Stomach smooth muscle (tissue), 2 donors: ENCODE measurements at regions not wholly inside any gene's neighbourhood (a gene's known extent, or its start where the extent isn't known, plus 50 kb on each side); places are given as distances from the start of the nearest gene placed in this dataset.

Experiments
- H3K27ac ChIP-seq: one replicate; pipeline ENCODE4 v1.7.0; 2013; ENCODE audit warnings: mild to moderate bottlenecking, low read length, inconsistent platforms
- H3K27me3 ChIP-seq, 2 donors: one replicate each; pipeline ENCODE4 v1.7.0; 2013; ENCODE audit warnings: low read length in 2 of 2; ENCODE audit not compliant: insufficient read depth in 2 of 2, control insufficient read depth in 1 of 2
- H3K36me3 ChIP-seq, 2 donors: one replicate each; pipeline ENCODE4 v1.7.0; 2013; ENCODE audit warnings: low read length in 2 of 2; ENCODE audit not compliant: control insufficient read depth in 2 of 2, insufficient read depth in 2 of 2
- H3K4me1 ChIP-seq: one replicate; pipeline ENCODE4 v1.7.0; 2013; ENCODE audit warnings: low read length; ENCODE audit not compliant: control insufficient read depth, insufficient read depth
- H3K4me3 ChIP-seq, 2 donors: one replicate each; pipeline ENCODE4 v1.7.0; 2013; ENCODE audit warnings: low read length in 2 of 2
- H3K9ac ChIP-seq, 2 donors: one replicate each; pipeline ENCODE4 v1.7.0; 2013; ENCODE audit warnings: low read length in 2 of 2, mild to moderate bottlenecking in 1 of 2
- H3K9me3 ChIP-seq, 2 donors: one replicate each; pipeline ENCODE4 v1.7.0; 2013; ENCODE audit warnings: low read length in 2 of 2; ENCODE audit not compliant: control insufficient read depth in 2 of 2
- donor health status: healthy.
- donor health status: Pancreatic carcinoma.

GRCh38 chr2:46844034-46844433 lies 71.6 kb downstream of the MCFD2 start:
- H3K4me3 ChIP-seq: no peak overlapping the region
- H3K27ac ChIP-seq: no peak overlapping the region
- H3K9ac ChIP-seq: no peak overlapping the region
- no peaks in the 10 kb centered on the region for H3K36me3 ChIP-seq
- H3K9me3 ChIP-seq: no peaks in the 10 kb centered on the region
- H3K4me1 ChIP-seq: peaks cover 56% of the 10 kb centered on the region
- no peaks in the 10 kb centered on the region for H3K27me3 ChIP-seq

DNA sequence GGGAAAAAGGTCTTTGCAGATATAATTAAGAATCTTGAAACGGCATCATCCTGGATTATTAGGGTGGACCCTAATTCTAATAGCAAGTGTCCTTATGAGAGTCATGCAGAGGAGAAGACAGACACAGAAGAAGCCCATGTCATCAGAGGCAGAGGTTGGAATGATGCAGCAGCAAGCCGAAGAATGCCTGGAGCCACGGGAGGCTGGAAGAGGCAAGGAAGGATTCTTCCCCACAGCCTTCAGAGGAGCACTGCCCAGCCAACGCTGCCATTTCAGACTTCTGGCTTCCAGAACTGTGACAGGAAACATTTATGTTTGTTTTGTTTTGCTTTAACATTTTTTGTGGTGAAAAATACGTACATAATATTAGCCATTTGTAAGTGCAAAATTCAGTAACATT lies 72.3 kb downstream of the MCFD2 start:
- no peaks in the 10 kb centered on the region for H3K9me3 ChIP-seq
- H3K4me3 ChIP-seq: no peak overlapping the region
- H3K36me3 ChIP-seq: no peaks in the 10 kb centered on the region
- H3K9ac ChIP-seq: no peak overlapping the region
- H3K27ac ChIP-seq: peak overlapping the region; percentile 31
- H3K27me3 ChIP-seq: no peaks in the 10 kb centered on the region
- peaks cover 49% of the 10 kb centered on the region for H3K4me1 ChIP-seq

GRCh38 chr2:46842876-46843275 lies 72.7 kb downstream of the MCFD2 start:
- Histone ChIP-seq H3K27ac (peak overlapping the region; percentile 31), H3K9me3 (no peaks in the 10 kb centered on the region), H3K4me3 (no peak overlapping the region), H3K4me1 (peaks cover 45% of the 10 kb centered on the region), H3K9ac (no peak overlapping the region), H3K36me3 (no peaks in the 10 kb centered on the region), H3K27me3 (no peaks in the 10 kb centered on the region)

- Histone ChIP-seq H3K27ac (no peak overlapping the region), H3K36me3 (no peaks in the 10 kb centered on the region), H3K9ac (no peak overlapping the region), H3K4me1 (peaks cover 32% of the 10 kb centered on the region), H3K27me3 (no peaks in the 10 kb centered on the region), H3K9me3 (no peaks in the 10 kb centered on the region), H3K4me3 (no peak overlapping the region)
Observed at GRCh38 chr2:46841621-46842020, 74.0 kb downstream of the MCFD2 start.

DNA sequence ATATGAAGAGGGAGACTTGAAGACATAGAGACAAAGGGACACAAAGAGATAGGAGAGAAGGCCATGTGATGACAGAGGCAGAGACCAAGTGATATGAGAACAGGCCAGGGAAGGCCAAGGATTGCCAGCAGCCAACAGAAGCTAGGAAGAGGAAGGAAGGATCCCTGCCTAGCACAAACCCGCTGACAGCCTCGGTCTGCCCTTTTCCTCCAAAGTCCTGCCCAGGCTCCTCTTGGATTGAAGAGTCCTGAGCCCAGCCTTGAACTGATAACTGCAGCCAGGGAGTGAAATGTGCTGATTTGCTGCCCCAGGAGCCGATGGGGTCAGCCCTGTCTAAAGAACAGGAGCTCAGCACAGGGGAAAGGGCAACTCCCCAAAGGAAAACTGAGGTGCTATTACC lies 76.6 kb downstream of the MCFD2 start:
- Histone ChIP-seq H3K36me3 (no peaks in the 10 kb centered on the region), H3K4me3 (no peak overlapping the region), H3K27me3 (no peaks in the 10 kb centered on the region), H3K9me3 (no peaks in the 10 kb centered on the region), H3K9ac (no peak overlapping the region), H3K4me1 (peaks cover 18% of the 10 kb centered on the region), H3K27ac (no peak overlapping the region)

DNA sequence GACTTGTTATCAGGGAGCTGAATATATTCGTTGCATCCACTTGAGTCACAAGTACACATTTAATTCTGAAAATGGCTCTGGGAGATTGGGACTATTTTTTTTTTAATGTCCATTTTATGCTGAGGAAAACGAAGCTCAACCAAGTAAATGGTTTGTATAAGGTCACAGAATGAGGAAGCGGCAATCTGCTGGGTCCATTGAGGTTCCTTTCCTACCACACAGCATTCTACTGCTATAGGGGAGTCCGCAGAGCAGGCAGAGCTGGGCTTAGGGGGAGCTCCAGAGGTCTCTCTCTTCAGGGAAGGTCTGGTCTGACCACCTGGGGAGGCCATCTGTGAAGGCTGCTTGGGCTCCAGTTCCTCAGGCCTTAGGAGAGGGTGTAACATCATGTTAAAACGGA lies 77.9 kb downstream of the MCFD2 start:
- Histone ChIP-seq H3K9me3 (no peaks in the 10 kb centered on the region), H3K4me3 (no peak overlapping the region), H3K9ac (no peak overlapping the region), H3K27me3 (no peaks in the 10 kb centered on the region), H3K36me3 (no peaks in the 10 kb centered on the region), H3K4me1 (peaks cover 11% of the 10 kb centered on the region), H3K27ac (no peak overlapping the region)

DNA sequence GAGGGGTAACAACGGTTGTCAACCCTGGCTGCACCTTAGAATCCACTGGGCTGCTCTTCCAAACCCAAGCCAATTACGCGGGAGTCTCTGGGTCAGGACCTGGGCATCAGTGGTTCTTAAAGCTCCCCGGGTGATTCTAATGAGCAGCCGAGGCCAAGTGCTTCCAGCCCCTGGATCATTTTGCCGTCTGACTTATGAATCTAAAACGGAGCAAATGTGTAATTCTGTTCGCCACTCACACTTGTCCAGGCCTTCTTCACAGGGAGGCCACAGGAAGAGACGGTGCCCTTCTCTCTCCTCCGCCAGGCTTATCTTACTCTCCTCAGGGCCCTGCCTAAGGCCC lies 78.5 kb downstream of the MCFD2 start:
- Histone ChIP-seq H3K9ac (no peak overlapping the region), H3K9me3 (no peaks in the 10 kb centered on the region), H3K27me3 (no peaks in the 10 kb centered on the region), H3K36me3 (no peaks in the 10 kb centered on the region), H3K4me1 (peaks cover 11% of the 10 kb centered on the region), H3K27ac (no peak overlapping the region), H3K4me3 (no peak overlapping the region)

GRCh38 chr2:46836295-46837111 lies 79.1 kb downstream of the MCFD2 start:
- Histone ChIP-seq H3K36me3 (no peaks in the 10 kb centered on the region), H3K9ac (no peak overlapping the region), H3K9me3 (no peaks in the 10 kb centered on the region), H3K4me1 (peaks cover 9% of the 10 kb centered on the region), H3K27ac (no peak overlapping the region), H3K4me3 (no peak overlapping the region), H3K27me3 (no peaks in the 10 kb centered on the region)

DNA sequence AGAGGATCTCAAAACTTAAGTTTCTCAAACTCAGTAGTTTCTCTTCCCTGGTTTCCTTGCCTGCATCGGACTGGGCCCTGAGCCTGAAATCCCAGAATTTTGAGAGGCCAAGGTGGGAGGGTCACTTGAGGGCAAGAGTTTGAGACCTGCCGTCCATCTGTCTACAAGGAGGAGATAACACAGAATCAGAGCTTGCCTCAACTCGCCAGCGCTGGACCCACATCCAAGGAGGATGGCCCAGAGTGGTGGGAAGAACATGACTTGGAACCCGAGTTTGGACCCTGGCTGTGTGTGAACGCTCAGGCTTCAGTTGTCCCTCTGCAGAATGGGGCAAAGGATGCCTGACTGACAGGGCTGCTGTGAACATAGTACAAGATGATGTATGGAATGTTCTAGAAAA lies 80.1 kb downstream of the MCFD2 start:
- H3K27me3 ChIP-seq: no peaks in the 10 kb centered on the region
- H3K9me3 ChIP-seq: no peaks in the 10 kb centered on the region
- no peaks in the 10 kb centered on the region for H3K36me3 ChIP-seq
- H3K4me3 ChIP-seq: no peak overlapping the region
- no peak overlapping the region for H3K27ac ChIP-seq
- peaks cover 9% of the 10 kb centered on the region for H3K4me1 ChIP-seq
- H3K9ac ChIP-seq: no peak overlapping the region

GRCh38 chr2:46832543-46832942 lies 83.1 kb downstream of the MCFD2 start:
- Histone ChIP-seq H3K4me1 (peaks cover 13% of the 10 kb centered on the region), H3K36me3 (no peaks in the 10 kb centered on the region), H3K27me3 (no peaks in the 10 kb centered on the region), H3K9me3 (no peaks in the 10 kb centered on the region), H3K9ac (no peak overlapping the region), H3K27ac (no peak overlapping the region), H3K4me3 (no peak overlapping the region)

DNA sequence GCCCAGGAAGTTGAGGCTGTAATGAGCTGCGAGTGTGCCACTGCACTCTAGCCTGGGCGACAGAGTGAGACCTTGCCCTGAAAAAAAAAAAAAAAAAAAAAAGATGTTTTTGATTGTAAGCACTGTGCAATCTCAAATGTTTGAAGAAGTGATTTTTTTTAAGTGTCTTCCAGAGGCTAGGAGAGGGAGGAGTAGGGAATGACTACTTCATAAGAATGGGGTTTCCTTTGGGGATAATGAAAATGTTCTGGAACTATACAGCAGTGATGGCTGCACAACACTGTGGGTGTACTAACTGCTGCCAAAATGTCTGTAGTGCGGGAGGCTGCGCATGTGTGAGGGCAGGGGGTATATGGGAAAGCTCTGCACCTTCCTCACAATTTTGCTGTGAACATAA lies 83.7 kb downstream of the MCFD2 start:
- H3K9ac ChIP-seq: no peak overlapping the region
- H3K27ac ChIP-seq: no peak overlapping the region
- H3K9me3 ChIP-seq: no peaks in the 10 kb centered on the region
- peaks cover 13% of the 10 kb centered on the region for H3K4me1 ChIP-seq
- no peaks in the 10 kb centered on the region for H3K27me3 ChIP-seq
- H3K4me3 ChIP-seq: no peak overlapping the region
- no peaks in the 10 kb centered on the region for H3K36me3 ChIP-seq
